Fibroblast of skin of right quadriceps (primary cell): ENCODE measurements at regions not wholly inside any gene's neighbourhood (a gene's known extent, or its start where the extent isn't known, plus 50 kb on each side); places are given as distances from the start of the nearest gene placed in this dataset.

Experiments
- DNase-seq: peaks from one replicate; pipeline ENCODE4 v3.0.0-alpha.2; 2013

- no peak for DNase-seq
Observed at GRCh38 chr10:31081937-31082840, 50.5 kb upstream of the ZNF438 start.

GRCh38 chr10:31083765-31084184 is 52.1 kb upstream of the ZNF438 start:
- DNase-seq, result peak; percentile 54

- DNase-seq, result no peak
Observed at GRCh38 chr10:31087011-31087410, 55.3 kb upstream of the ZNF438 start.

- DNase-seq, result no peak
Observed at GRCh38 chr10:31087851-31088250, 56.2 kb upstream of the ZNF438 start.

- DNase-seq, result no peak
Observed at GRCh38 chr10:31090894-31091607, 59.4 kb upstream of the ZNF438 start.

- DNase-seq, result no peak
Observed at GRCh38 chr10:31095677-31096560, 64.3 kb upstream of the ZNF438 start.

- DNase-seq, result peak; percentile 18
Observed at GRCh38 chr10:31098046-31098445, 66.4 kb upstream of the ZNF438 start.

GRCh38 chr10:31099094-31099493 is 67.4 kb upstream of the ZNF438 start:
- no peak for DNase-seq

- no peak for DNase-seq
Observed at GRCh38 chr10:31099664-31100063, 68.0 kb upstream of the ZNF438 start.

GRCh38 chr10:31100115-31100601 is 68.5 kb upstream of the ZNF438 start:
- no peak for DNase-seq

GRCh38 chr10:31100662-31101061 is 69.0 kb upstream of the ZNF438 start:
- DNase-seq, result no peak

GRCh38 chr10:31101123-31101522 is 69.5 kb upstream of the ZNF438 start:
- DNase-seq, result peak; percentile 77

GRCh38 chr10:31102421-31102820 is 70.8 kb upstream of the ZNF438 start:
- no peak for DNase-seq

- no peak for DNase-seq
Observed at GRCh38 chr10:31103112-31103511, 71.4 kb upstream of the ZNF438 start.

- DNase-seq, result no peak
Observed at GRCh38 chr10:31112961-31113360, 81.3 kb upstream of the ZNF438 start.

- DNase-seq, result no peak
Observed at GRCh38 chr10:31116226-31116625, 84.6 kb upstream of the ZNF438 start.

- DNase-seq, result peak; percentile 83
Observed at GRCh38 chr10:31118556-31118955, 86.9 kb upstream of the ZNF438 start.

GRCh38 chr10:31120392-31120791 is 88.7 kb upstream of the ZNF438 start:
- no peak for DNase-seq

GRCh38 chr10:31120961-31121685 is 89.5 kb upstream of the ZNF438 start:
- peak; percentile 72 for DNase-seq

GRCh38 chr10:31121757-31122577 is 90.3 kb upstream of the ZNF438 start:
- peak; percentile 88 for DNase-seq

GRCh38 chr10:31123946-31124345 is 92.3 kb upstream of the ZNF438 start:
- DNase-seq, result no peak
